ENCODE measurements at regions not wholly inside any gene's neighbourhood (a gene's known extent, or its start where the extent isn't known, plus 50 kb on each side); places are given as distances from the start of the nearest gene placed in this dataset.

DNA sequence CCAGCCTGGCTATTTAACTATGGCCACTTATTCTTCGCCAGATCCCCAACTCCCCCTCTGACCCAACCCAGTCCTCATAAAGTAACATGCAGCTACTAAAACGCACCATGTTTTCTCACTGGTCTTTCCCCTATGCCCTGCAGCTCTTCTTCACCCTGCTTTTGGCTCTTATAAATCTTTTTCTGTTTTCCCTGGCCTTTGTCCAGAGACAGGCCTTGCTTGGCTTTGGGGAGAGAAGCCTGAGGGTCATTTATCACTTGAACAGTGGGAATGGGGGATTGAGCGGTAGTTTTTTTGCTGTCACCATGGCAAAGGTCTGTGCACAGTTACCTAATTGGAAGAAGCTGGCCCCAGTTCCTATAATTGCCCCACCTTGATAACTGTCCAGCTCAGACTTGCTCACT, 202.9 kb upstream of the NT5C1B start:
- no peaks in the 10 kb centered on the region for H3K27me3 Mint-ChIP-seq (ENCODE audit: low read depth)
- no peak overlapping the region for H3K27ac Mint-ChIP-seq (ENCODE audit: unreplicated experiment)
- H3K4me1 Mint-ChIP-seq, result no peaks in the 10 kb centered on the region
- H3K4me3 Mint-ChIP-seq, result no peak overlapping the region
- no peaks in the 10 kb centered on the region for H3K9me3 Mint-ChIP-seq
- DNase-seq (ENCODE audit: low read depth, low spot score), result no peak
- TF ChIP-seq, protein P1, sequence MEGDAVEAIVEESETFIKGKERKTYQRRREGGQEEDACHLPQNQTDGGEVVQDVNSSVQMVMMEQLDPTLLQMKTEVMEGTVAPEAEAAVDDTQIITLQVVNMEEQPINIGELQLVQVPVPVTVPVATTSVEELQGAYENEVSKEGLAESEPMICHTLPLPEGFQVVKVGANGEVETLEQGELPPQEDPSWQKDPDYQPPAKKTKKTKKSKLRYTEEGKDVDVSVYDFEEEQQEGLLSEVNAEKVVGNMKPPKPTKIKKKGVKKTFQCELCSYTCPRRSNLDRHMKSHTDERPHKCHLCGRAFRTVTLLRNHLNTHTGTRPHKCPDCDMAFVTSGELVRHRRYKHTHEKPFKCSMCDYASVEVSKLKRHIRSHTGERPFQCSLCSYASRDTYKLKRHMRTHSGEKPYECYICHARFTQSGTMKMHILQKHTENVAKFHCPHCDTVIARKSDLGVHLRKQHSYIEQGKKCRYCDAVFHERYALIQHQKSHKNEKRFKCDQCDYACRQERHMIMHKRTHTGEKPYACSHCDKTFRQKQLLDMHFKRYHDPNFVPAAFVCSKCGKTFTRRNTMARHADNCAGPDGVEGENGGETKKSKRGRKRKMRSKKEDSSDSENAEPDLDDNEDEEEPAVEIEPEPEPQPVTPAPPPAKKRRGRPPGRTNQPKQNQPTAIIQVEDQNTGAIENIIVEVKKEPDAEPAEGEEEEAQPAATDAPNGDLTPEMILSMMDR (conservative IDR thresholded peaks at IDR 0.05), result no peak
- H3K36me3 Mint-ChIP-seq (ENCODE audit: low read depth), result no peaks in the 10 kb centered on the region

DNA sequence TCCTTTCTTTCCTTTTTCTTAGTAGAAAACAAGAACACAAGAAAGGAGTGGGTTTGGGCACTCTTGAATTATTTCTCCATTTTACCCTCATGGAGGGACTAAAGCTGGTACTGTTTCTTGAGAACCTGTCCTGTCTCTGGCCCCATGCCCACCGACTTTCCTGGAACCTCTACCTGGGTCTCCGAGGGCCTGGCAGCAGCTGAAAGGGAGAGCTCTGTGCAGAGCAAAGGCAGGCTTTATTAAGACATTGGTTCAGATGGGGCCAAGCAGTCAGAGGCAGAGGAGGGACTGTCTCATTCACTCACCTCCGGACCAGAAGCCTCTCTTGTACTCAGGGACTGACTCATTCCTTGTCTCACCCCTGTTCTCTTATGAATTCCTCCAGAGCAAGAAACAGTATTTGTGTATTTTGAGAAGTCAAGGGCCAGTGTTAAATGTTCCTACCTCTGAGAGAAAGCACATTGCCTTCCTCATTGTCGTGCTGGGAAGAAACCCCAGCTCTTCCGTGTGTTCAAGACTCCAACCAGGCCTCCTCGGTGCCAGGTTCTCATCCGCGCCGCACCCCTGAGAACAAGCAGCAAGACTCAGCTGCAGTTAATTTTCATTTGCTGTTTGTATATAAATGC, 201.9 kb upstream of the NT5C1B start:
- H3K4me1 Mint-ChIP-seq, result no peaks in the 10 kb centered on the region

DNA sequence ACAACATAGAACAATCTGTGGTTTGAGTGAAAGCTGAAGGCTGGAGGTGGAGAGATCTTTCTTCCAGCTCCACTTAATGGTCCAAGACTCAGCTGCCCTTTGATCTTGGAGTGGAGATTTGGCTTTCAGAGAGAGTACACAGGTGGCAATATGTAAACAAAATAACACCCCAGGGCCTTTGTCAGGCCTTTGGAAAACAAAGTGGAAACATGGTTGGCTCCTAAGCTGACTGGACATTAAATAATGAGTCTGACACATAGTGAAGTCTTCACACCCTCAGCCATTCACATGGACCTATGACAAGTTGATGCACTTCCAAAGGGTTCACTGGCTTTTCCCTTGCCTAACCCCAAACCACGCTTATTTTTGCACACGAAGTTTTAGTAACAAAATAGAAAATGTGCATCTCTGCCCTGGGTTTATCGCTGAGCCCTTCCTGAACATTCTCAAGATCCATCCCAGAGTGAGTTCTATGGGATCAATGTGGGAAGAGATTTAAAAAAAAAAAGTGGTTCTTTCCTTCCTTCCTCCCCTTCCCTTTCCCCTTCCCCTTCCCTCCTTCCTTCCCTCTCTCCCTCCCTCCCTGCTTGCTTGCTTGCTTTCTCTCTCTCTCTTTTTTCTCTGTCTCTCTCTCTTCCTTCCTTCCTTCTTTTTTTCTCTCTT, 201.3 kb upstream of the NT5C1B start:
- no peak for DNase-seq (ENCODE audit: low read depth, low spot score)
- Mint-ChIP-seq H3K4me1 (no peaks in the 10 kb centered on the region), H3K9me3 (peaks cover 2% of the 10 kb centered on the region), H3K4me3 (no peak overlapping the region), H3K27ac (ENCODE audit: unreplicated experiment) (no peak overlapping the region), H3K27me3 (ENCODE audit: low read depth) (no peaks in the 10 kb centered on the region), H3K36me3 (ENCODE audit: low read depth) (no peaks in the 10 kb centered on the region)
- TF ChIP-seq, protein P1 (conservative IDR thresholded peaks at IDR 0.05), result no peak

More for the DNA sequence above, 201.9 kb upstream of the NT5C1B start:
- Mint-ChIP-seq H3K27ac (ENCODE audit: unreplicated experiment) (no peak overlapping the region), H3K27me3 (ENCODE audit: low read depth) (no peaks in the 10 kb centered on the region), H3K36me3 (ENCODE audit: low read depth) (no peaks in the 10 kb centered on the region), H3K4me3 (no peak overlapping the region), H3K9me3 (no peaks in the 10 kb centered on the region)
- DNase-seq (ENCODE audit: low read depth, low spot score), result no peak
- TF ChIP-seq, protein P1 (conservative IDR thresholded peaks at IDR 0.05), result no peak

DNA sequence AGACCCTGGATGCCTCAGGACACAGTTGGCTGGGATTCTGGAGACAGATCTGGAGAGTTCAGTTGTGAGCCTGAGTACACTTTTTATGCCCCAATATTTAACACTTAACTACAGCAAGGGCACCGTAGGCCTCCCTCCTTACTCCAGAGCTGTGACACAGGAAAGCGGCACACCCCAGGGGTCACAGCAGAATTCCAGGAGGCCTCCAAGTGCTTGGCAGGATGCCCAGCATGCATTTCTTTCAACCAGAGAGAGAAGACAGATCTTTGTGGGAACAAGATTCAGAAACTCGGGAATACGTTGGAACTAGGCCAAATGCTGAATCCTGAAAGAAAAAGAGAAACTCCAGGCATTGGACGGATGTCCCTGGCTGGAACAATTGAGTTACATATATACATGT, 199.2 kb upstream of the NT5C1B start:
- DNase-seq (ENCODE audit: low read depth, low spot score), result no peak
- H3K4me1 Mint-ChIP-seq, result no peaks in the 10 kb centered on the region
- H3K36me3 Mint-ChIP-seq (ENCODE audit: low read depth), result peaks cover 4% of the 10 kb centered on the region
- H3K27ac Mint-ChIP-seq (ENCODE audit: unreplicated experiment), result no peak overlapping the region
- peaks cover 12% of the 10 kb centered on the region for H3K9me3 Mint-ChIP-seq
- peaks cover 4% of the 10 kb centered on the region for H3K27me3 Mint-ChIP-seq (ENCODE audit: low read depth)
- H3K4me3 Mint-ChIP-seq, result no peak overlapping the region
- TF ChIP-seq, protein P1 (conservative IDR thresholded peaks at IDR 0.05), result no peak

DNA sequence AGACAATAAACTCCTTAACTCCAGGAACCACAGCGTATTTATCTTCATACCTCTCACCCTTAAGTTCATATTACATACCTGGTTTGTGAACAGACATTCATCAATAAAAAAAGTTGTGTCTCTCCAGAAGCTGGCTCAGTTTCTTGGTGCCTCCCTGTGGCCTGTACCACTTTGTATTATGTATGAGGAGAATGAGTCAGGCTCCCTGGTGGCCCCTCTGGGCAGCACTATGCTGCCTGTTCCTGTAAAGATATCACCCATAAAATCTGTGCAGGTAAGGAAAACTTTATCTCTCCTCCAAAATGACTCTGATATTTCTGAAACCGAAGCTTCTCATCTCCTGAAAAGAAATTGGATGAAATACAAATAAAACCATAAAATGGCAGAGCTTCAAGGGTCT, 198.4 kb upstream of the NT5C1B start:
- H3K27me3 Mint-ChIP-seq (ENCODE audit: low read depth), result peaks cover 4% of the 10 kb centered on the region
- H3K27ac Mint-ChIP-seq (ENCODE audit: unreplicated experiment), result no peak overlapping the region
- H3K9me3 Mint-ChIP-seq, result peaks cover 12% of the 10 kb centered on the region
- no peaks in the 10 kb centered on the region for H3K4me1 Mint-ChIP-seq
- TF ChIP-seq, protein P1 (conservative IDR thresholded peaks at IDR 0.05), result no peak
- H3K36me3 Mint-ChIP-seq (ENCODE audit: low read depth), result peaks cover 4% of the 10 kb centered on the region
- no peak overlapping the region for H3K4me3 Mint-ChIP-seq
- no peak for DNase-seq (ENCODE audit: low read depth, low spot score)

Data from neural crest cell (in vitro differentiated cells).